Stimulated activated CD4-positive, alpha-beta T cell treated with anti-CD3 and anti-CD28 coated beads, Interleukin-15, amount 100 ng/mL, for 48 hours (primary cell): ENCODE measurements at regions not wholly inside any gene's neighbourhood (a gene's known extent, or its start where the extent isn't known, plus 50 kb on each side); places are given as distances from the start of the nearest gene placed in this dataset.
"Not testable (repeated sequence)": the region's sequence is repeated elsewhere in the genome, so short reads cannot be mapped to it uniquely, and the experiment has no call there.

Experiments
- DNase-seq, 2 donors: peaks; one replicate each; pipeline ENCODE4 v3.0.0-alpha.2; 2020; ENCODE audit warnings: low read depth in 2 of 2

DNA sequence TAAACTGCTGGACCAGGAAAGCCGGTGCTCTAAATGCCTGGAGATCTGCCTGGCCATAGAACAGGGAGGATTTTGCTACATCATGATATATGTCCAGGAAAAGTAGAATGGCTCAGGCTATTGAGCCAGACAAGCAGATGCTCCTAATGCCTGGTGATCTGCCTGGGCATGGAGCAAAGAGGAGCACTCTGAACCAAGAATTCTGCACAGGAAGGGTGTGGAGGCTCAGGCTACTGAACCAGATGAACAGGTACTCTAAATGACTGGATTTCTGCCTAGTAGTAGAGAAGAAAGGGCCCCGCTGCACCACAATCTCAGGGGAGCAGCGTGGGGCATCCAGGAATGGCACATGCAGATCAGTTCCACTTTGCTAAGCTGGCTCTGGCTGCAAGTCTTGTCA is 607.9 kb downstream of the ANKRD50 start:
- no peak for DNase-seq

DNA sequence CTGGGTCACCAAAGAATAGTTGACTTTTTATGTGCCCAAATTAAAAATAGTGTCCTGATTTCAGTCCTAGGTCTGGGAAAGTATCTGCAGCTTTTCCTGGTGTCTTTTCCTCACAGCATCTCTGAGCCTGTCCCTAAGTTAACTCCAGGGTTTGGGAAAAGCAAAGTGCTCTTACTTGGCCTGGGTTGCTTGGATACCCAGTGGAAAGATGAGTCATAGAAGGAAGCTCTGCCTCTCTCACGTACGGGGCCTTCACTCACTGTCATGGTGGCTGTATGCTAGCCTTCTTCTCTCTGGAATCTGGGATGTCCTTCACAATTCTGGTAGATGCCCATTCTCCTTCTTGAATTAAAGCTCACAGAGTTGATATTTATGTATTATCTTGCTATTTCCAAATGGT is 607.3 kb downstream of the ANKRD50 start:
- DNase-seq, result no peak

DNA sequence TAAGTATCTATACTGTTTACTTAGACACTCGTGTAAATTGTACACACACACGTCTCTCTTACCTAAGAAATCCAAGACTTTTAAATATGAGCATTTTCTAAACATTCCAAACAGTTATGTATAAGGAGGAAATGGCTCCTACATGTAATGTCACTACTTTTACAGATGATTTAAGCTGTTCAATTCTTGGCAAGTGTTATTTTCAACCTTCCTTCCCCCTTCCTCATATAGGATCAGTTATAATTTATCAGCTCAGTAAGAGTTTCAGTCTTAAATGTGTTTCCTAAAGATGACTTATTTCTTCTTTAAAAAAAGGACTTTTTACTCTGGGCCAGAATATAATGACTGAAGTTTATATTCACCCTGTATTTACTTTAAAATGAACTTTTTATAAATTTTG is 601.1 kb downstream of the ANKRD50 start:
- no peak for DNase-seq

DNA sequence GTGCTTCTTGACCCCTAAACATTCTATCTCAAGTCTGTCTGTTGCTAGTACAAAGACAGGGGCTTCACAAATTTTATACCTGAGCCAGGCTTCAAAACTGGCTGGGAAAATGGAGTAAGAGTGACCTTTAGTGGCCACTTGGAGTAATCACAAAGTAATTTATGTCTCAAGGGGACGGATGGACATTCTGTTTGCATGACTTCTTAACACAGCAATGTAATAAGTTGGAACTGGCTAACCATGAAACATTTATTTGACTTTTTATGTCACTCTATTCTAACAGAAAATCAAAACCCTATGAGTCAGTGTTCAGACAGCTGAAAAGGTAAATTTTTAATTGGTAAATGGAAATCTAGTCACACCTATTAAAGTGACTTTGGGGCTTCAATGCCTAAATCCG is 600.6 kb downstream of the ANKRD50 start:
- DNase-seq, result no peak

DNA sequence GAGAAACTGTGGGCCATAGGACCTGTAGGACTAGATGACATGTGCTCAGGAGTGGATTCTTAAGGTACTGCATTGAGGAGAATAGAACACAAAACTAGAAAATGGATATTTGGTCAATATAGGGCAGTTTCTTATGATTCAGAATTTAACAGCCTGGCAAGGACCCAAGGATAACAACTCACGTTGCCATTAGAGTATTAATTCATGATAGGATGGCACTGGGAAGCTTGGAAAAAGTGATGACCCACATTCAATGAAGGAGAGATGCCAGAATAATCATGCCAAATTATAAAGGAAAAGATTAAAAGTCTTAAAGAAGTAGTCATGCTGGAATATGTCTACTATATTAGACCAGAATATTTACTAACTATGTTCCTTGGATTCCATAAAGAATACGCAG is 594.5 kb downstream of the ANKRD50 start:
- DNase-seq, result no peak

DNA sequence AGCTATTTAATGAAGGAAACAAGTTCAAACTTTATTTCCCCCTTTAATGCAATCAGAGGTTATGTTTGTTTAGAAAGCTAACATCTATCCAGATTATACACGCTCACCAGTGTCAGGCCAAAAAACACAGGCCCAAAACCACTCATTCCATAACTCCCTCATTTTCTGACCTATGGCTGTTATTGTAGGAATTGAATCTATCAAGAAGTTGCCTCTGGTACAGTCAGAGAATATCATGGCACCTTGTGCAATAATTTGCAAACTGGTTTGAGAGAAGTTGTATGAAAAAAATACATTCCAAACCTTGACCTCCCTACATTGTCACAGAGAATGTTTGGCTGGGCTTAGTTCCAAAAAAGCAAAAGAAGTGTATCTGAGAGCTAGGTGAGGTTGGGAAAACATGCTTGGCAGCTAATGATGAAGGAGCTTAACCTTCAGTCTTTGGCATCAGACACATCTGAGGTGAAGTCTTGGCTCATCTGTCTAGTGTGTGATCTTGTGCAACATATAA is 591.0 kb downstream of the ANKRD50 start:
- DNase-seq, result no peak

DNA sequence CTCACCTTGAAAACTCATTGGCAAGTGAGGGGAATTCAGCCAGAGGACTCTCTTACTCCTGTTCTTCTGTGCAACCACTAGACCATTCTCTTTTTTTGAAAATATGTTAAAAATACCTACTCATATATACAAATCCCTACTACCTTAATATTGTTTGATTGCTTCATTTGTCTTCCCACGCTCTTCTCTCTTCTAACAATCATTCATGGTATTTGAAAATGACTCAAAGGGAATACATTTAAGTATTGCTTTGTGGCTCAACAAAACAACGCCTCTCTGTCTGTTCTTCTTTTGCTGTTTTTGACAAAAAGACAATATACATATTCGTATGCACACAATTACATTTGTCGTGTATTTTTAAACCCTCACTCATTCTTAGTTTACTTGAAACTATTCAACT is 589.4 kb downstream of the ANKRD50 start:
- no peak for DNase-seq

DNA sequence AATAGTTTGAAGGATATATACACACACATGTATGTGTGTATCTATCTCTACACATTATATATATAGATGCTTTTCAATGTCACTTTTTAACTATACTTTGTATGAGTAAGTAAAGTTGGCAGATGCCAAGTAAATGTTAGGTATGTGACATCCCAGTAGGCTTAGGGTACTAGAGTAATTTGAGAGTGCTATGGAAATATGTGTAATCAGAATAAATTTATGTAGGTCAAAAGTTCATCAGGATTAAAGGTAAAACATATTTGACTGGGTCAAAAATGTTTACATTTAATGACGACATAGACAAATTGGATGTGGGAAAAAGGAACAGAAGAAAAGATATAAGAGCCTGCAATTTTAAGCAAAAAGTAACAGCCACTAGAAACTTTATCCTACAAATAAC is 588.8 kb downstream of the ANKRD50 start:
- DNase-seq, result no peak

DNA sequence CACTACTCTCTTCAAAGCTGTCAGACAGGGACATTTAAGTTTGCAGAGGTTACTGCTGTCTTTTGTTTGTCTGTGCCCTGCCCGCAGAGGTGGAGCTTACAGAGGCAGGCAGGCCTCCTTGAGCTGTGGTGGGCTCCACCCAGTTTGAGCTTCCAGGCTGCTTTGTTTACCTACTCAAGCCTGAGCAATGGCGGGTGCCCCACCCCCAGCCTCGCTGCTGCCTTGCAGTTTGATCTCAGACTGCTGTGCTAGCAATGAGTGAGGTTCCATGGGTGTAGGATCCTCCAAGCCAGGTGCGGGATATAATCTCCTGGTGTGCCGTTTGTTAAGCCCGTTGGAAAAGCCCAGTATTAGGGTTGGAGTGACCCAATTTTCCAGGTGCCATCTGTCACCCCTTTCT is 581.2 kb downstream of the ANKRD50 start:
- not testable (repeated sequence) for DNase-seq

DNA sequence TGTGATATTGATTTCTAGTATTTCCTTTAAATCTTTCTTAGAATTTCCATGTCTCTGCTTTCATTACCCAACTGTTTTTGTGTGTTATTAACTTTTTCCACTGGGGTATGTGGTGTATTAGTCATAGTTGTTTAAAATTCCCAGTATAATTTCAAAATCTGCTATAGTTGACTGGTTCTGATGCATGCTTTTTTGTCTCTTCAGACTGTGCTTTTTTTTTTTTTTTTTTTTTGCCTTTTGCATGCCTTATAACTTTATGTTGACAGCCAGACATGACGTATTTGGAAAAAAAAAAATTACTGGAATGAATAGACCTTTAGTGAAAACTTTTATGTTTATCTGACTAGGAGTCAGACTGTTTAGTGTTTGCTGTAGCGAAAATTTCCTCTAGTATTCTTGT is 580.4 kb downstream of the ANKRD50 start:
- no peak for DNase-seq

DNA sequence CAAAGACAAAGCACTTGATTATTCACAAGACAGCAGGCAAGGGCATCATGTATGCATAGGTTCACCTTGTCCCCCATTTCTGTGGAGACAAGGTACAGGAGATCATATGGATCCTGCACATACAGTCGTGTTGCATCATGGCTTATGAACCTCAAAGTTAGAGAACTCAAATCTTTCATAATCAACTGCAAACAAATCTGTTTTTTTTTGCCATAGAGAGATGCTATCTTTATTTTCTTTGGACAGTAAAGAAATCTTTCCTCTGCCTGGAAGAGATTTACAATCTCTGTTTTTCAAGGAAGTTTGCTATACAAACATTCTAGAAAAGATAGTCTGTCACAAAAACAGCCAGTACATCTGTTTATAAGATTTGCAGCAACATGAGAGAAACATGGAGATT is 578.8 kb downstream of the ANKRD50 start:
- DNase-seq, result no peak

DNA sequence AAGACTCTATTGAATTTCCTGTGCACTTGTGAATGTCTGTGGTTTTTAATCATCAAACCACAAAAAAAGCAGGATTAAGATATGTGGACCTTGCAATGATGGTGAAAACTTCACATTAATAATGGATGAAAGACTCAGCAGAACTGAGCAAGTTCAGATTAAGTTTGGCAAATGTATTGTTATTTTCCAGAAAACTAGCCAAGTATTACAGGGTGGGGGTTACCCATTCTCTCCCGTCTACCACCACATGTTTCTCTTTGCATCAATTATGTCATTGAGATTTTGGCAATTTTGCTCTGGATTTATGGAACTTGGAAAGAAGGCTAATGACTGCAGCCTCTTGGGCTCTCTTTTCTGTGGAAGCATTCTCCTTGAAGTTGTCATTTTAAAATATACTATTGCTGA is 577.1 kb downstream of the ANKRD50 start:
- no peak for DNase-seq

DNA sequence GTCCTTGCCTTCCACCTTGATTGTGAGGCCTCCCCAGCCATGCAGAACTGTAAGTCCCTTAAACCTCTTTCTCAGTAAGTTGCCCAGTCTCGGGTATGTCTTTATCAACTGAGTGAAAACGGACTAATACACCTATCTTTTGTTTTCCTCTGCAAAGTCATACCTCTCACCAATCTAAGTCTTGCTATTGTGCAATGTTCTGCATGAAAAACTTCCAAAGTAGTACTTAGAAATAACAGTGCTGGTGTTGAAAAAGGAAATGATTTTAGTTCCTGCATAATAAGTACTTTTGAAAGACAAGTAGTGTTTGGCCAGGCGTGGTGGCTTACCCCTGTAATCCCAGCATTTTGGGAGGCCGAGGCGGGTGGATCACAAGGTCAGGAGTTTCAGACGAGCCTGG is 573.5 kb downstream of the ANKRD50 start:
- DNase-seq, result no peak

DNA sequence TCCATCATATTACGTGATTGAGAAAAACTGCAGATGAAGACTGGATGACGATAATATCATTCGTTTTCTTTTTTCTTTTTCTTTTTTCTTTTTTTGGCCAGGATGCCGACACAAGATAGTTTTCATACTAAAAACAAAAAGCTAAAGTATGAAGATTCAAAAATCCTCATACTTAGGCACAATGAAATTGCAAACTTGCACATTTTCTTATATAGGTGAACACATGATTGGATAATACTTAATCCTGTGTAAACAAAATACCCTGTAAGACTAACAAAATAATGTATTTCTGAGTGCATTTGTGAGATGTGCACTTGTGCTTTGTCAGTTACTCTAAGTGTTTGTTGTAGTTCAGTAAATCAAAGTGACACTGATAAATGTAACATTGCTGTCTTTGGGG is 568.9 kb downstream of the ANKRD50 start:
- DNase-seq, result no peak

DNA sequence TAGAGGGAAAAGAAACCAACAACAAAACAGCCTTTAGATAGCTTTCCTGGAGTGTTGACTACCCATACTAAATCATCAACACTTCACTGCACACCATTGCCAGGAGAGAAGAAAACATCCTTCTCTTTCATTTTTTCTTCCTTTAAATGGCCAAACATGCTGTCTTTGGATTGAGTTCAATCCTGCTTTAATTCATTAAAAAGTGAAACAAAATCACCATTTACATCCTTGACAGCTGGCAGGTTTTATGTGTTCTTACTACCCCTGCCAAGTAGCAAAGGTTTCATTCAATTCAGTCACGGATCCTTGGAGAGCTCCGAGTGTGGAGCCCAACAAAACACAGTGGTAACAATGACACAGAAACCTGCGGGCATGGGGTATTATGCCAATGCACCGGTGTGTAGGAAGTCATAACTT is 568.3 kb downstream of the ANKRD50 start:
- no peak for DNase-seq

DNA sequence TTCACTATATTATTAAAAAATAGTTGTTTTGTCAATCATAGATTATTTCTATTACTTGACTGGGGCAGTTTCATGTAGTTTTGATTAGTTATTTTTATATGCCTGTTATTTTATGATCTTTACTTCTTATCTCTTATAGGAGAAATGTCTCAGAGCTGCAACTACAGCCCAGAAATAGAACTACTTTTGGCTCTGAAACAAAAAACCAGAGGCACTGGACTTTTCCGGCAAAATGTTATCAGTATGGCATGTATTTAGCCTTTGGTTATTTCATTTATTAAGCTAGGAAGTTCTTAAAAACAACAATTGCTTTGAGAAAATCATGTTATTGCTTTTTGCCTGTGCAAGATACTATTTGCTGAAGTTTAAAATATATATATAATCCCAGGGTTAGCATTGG is 566.5 kb downstream of the ANKRD50 start:
- DNase-seq, result no peak

DNA sequence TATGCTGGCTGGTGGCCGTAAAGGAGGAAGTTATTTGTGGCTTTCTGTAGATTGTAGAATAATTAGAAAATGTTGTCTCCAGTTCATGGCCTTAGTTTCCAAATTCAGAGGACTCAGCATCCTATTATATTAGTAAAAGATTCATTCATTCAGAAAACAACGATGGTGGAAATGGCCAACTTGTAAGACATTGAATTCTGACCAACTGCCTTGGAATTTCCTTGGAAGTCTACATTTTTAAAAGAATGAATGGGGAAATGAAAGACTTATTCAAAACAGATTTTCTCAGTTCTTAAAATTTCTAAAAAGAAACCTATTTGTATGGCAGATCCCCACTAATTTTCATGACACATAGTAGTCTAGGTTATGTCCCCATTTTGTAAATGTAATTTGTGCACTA is 561.5 kb downstream of the ANKRD50 start:
- DNase-seq, result no peak

DNA sequence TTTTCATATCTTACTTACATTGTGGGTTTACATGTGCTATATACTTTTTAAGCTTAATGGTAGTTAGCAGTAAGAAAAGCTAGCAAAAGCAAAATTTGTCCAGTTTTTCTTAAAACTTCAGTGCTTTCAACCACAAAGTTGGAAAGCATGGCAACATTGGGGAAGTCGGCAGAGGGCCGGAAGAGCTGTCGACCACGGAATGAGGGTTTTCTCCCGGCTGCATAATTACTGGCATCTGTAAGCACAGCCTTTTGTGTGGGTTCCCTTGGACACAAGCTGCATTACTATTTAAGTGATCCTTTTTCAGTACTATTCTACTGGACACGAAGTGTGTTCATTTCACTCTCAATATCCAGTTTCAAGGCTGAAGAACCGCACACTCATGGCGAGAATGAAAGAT is 560.4 kb downstream of the ANKRD50 start:
- DNase-seq, result no peak

DNA sequence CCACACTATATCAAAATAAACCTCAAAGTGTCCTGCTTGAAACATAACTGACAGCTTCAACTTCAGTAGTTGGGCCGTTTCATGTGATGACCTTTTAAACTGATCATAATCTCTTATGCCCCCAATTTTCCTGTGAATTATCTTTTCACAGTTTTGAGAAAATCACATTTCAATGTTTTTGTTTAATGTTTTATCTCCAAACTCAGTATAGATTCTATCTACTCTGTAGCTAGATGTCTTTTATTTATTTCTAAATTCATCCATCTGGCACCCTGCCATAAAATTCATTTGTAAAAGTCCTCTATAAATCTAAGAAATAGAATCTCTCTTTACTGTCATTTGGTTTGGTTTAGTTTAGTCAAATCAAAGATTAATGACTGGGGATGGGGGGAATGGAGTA is 557.3 kb downstream of the ANKRD50 start:
- no peak for DNase-seq

DNA sequence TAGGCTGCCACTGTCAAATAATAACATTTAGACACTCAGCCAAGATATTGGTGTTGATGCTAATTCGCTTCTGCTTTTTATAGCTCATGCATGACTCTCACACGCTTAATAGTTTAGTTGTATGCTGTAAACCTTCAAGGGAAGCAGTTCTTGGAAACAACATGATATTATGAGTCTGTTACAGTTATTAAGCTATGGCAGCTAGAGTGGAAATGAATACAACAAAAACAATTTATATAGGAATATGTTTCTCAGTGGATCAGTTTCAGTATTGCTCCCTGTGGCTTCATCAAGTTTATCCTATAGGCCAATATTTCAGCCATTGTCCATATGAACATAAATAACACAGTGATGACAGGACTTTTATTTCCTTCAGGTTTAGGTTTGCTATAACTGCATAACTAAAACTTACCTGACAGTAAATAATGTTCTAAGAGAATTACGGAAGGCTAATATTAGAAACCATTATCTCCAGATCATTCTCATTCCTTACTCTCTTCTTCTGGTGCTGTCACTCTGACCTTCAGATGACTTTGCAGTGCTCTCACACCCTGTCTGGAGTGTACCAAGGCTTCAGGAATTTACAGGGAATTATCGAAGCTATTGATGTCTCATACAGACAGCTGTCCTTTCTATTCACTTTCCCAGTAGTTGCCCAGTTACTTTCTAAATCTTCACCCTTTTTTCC is 555.0 kb downstream of the ANKRD50 start:
- no peak for DNase-seq

DNA sequence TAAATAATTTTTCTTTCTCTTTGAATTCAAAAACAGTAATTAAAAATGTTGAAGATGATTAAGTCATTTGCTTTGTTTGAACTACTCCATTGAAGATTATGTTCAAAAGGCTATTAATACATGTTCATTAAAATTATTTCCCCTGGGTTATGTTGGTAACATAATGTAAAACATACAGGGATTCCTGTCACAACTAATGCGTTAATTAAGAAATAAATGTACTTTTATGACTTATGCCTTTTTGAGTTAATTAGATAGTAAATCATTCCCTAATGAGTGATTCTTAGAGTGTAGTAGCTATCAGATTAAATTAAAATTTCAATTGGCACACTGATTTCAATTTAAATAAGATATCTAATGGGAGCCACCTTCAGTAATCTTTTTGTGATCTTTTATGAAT is 549.1 kb downstream of the ANKRD50 start:
- DNase-seq, result no peak

DNA sequence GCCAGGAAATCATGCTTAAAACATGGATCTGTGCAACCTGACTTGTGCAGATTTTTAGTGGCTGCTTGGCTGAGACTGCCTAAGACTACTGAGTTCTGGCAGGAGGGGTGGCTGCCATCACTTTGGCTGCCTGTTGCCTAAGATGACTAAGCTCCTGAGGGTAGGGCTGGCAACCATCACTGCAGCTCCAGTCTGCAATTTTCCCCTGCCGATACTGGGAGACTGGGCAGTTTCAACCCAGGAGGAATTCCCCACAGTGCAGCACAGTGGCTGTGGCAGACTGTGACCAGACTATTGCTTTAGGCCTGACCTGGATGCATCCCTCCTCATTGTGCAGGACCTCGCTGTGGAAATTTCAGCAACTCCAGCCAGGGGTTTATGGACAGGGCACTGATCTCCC is 544.9 kb downstream of the ANKRD50 start:
- DNase-seq, result no peak

DNA sequence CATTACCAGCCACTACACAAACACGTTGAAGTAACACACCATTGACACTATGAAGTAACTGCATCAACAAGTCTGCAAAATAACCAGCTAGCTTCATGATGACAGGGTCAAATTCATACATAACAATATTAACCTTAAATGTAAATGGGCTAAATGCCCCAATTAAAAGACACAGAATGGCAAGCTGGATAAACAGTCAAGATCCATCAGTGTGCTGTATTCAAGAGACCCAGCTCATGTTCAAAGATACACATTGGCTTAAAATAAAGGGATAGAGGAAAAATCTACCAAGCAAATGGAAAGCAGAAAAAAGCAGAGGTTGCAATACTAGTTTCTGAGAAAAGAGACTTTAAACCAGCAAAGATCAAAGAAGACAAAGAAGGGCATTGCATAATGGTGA is 543.0 kb downstream of the ANKRD50 start:
- DNase-seq, result not testable (repeated sequence)

DNA sequence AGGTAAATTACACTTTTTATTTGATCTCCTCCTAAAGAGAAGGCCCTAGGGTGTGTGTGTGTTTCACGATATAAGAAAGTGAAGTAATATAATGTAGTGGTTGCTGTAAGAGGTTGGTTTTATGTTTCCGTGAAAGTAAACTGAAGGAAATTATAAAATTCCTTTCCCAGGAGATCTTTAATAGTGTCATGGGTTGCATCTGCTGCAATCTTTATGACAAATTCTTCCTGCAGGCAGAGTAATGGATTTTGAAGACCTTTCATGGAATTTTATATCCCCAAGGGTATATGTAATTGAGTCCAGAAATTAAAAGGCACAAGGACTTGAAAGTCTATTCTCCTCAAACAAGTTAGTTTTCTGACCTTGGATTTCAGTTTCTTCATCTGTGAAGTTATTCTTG is 538.6 kb downstream of the ANKRD50 start:
- DNase-seq, result no peak
